22Rv1 (cell line): ENCODE measurements at regions not wholly inside any gene's neighbourhood (a gene's known extent, or its start where the extent isn't known, plus 50 kb on each side); places are given as distances from the start of the nearest gene placed in this dataset.

Experiments used
- ZFX ChIP-seq: fragments of 450-650 bp; IDR thresholded peaks from 2 replicates; pipeline ENCODE4 v1.6.1; 2017; ENCODE audit warnings: antibody characterized with exemption, borderline replicate concordance
- TF ChIP-seq, protein P1 (sequence below): fragments of 450-650 bp; IDR thresholded peaks from 2 replicates; pipeline ENCODE4 v1.5.1; 2017; ENCODE audit warnings: mild to moderate bottlenecking

DNA sequence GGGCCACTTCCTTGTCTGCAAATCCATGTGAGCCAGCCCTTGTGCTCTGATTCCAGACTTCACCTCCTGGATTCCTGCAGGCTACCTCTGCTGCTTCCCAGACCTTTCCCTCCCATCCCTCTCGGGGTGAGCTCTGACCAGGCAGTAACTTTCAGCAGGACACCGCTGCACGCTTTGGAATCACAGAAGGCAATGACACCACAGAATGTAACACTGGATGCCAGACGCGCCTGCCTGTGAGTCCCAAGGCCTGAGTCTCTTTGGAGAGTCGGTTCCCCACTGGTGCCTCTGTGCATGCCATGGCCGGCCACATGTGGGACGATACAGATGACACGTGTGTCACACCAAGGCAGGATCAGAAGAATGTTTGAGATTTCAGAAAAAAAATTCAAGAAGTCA is 89.7 kb upstream of the ERRFI1 start:
- TF ChIP-seq, protein P1, sequence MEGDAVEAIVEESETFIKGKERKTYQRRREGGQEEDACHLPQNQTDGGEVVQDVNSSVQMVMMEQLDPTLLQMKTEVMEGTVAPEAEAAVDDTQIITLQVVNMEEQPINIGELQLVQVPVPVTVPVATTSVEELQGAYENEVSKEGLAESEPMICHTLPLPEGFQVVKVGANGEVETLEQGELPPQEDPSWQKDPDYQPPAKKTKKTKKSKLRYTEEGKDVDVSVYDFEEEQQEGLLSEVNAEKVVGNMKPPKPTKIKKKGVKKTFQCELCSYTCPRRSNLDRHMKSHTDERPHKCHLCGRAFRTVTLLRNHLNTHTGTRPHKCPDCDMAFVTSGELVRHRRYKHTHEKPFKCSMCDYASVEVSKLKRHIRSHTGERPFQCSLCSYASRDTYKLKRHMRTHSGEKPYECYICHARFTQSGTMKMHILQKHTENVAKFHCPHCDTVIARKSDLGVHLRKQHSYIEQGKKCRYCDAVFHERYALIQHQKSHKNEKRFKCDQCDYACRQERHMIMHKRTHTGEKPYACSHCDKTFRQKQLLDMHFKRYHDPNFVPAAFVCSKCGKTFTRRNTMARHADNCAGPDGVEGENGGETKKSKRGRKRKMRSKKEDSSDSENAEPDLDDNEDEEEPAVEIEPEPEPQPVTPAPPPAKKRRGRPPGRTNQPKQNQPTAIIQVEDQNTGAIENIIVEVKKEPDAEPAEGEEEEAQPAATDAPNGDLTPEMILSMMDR: no peak
- no peak for TF ChIP-seq ZFX
